ENCODE measurements at regions not wholly inside any gene's neighbourhood (a gene's known extent, or its start where the extent isn't known, plus 50 kb on each side); places are given as distances from the start of the nearest gene placed in this dataset.

DNA sequence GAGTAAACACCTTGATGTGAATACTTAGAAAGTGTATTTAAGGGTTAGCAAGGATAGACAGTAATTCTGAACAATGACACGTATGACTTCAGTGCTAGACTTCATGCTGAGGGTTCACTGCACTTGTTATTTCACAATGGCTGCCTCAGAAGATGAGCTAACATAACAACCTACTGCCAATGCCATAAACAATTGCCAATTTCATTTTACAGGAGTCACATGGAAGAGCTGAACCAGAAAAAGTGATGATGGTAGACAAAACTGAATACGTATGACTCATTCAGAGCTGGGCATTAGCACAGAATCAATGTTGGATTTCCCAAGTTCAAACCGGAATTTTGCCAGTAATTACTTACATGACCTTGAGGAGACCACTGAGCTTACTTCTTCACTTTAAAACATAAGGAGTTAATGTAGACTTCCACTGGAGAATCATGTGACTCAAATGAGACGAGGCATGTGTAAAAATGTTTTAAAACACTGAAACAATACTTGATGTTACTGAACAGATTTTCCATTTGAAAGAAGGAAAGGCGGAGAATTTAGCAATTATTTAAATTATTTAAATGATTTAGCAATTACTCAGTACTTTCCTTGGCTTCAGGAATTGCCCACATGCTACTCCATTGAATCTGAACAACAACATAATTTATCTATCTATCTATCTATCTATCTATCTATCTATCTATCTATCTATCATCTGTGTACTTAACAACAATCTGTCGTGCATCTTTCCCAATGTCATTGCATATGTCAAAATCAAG, 868.5 kb upstream of the SLIT2 start:
- no peak overlapping the region for H3K4me2 ChIP-seq (ENCODE audit: low read depth, low read length)
- no peak for FAIRE-seq
- WGBS (ENCODE audit: low lambda C conversion rate): 3% methylated on average over 6 of the region's 6 CpGs
- intact Hi-C loops (cut with micrococcal nuclease; ENCODE audit: unreplicated experiment) (no loop called here), in situ Hi-C loops (cut with HindIII; ENCODE audit: extremely low pct_ligation_motif_present, low pct_unique_long_range_greater_than_20kb) (no loop called here)
- no TSS peak for BruUV-seq (replicated peaks)
- peaks cover 90% of the 10 kb centered on the region for H3K9me3 ChIP-seq (ENCODE audit: low read length)
- H3K4me1 ChIP-seq (ENCODE audit: insufficient read depth, low read length): no peaks in the 10 kb centered on the region
- ChIA-PET POLR2A (no interaction called here), CTCF (ENCODE audit: low intra/inter-chr PET ratio, low total read pairs) (no interaction called here)
- H2AFZ ChIP-seq (ENCODE audit: low read length): no peak overlapping the region
- no peaks in the 10 kb centered on the region for H3K27me3 ChIP-seq (ENCODE audit: control insufficient read depth in 1 of 2, insufficient read depth in 2 of 2, low read length in 2 of 2)
- H3K27ac ChIP-seq (ENCODE audit: extremely low read length, insufficient read depth, low read length): no peak overlapping the region
- no peak for ATAC-seq
- TF ChIP-seq, protein P1, sequence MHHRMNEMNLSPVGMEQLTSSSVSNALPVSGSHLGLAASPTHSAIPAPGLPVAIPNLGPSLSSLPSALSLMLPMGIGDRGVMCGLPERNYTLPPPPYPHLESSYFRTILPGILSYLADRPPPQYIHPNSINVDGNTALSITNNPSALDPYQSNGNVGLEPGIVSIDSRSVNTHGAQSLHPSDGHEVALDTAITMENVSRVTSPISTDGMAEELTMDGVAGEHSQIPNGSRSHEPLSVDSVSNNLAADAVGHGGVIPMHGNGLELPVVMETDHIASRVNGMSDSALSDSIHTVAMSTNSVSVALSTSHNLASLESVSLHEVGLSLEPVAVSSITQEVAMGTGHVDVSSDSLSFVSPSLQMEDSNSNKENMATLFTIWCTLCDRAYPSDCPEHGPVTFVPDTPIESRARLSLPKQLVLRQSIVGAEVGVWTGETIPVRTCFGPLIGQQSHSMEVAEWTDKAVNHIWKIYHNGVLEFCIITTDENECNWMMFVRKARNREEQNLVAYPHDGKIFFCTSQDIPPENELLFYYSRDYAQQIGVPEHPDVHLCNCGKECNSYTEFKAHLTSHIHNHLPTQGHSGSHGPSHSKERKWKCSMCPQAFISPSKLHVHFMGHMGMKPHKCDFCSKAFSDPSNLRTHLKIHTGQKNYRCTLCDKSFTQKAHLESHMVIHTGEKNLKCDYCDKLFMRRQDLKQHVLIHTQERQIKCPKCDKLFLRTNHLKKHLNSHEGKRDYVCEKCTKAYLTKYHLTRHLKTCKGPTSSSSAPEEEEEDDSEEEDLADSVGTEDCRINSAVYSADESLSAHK (CRISPR knock-in tag; IDR thresholded peaks at IDR 0.05; ENCODE audit: borderline replicate concordance): no peak
- no peaks in the 10 kb centered on the region for H4K20me1 ChIP-seq (ENCODE audit: insufficient read depth, low read length)
- no peaks in the 10 kb centered on the region for H3K79me2 ChIP-seq (ENCODE audit: insufficient read depth, low read length)
- H3K4me3 ChIP-seq (replicated peaks in 1 of 3; ENCODE audit: insufficient read depth in 1 of 3, low read depth in 2 of 3, low read length in 3 of 3): no peak overlapping the region
- DNase-seq (ENCODE audit: low spot score): no peak
- H3K36me3 ChIP-seq (replicated peaks in 1 of 2; ENCODE audit: control insufficient read depth in 1 of 2, insufficient read depth in 2 of 2, low read length in 2 of 2): no peaks in the 10 kb centered on the region
- no peak overlapping the region for H3K9ac ChIP-seq (ENCODE audit: insufficient read depth, low read depth, low read length)

DNA sequence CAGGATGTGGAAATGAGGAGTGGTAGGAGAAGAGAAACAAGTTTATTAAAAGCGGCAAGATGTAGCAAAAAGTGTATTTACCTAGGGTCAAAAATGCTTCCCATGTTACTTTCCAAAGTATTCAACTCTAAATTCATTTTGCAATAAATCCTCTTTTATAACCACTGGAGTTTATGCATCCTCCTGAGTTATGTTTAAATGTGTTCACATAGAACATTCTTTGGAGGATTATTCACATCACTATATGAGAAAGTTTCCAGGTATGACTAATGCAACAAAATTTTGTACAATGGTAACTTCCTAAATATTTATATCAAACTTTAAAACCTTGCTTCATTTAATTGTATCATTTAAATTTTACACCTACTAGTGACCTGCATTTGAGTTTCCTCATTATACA, 870.6 kb upstream of the SLIT2 start:
- Histone ChIP-seq H3K36me3 (replicated peaks in 1 of 2; ENCODE audit: control insufficient read depth in 1 of 2, insufficient read depth in 2 of 2, low read length in 2 of 2) (no peaks in the 10 kb centered on the region), H4K20me1 (ENCODE audit: insufficient read depth, low read length) (no peaks in the 10 kb centered on the region), H3K27me3 (ENCODE audit: control insufficient read depth in 1 of 2, insufficient read depth in 2 of 2, low read length in 2 of 2) (no peaks in the 10 kb centered on the region), H3K4me1 (ENCODE audit: insufficient read depth, low read length) (no peaks in the 10 kb centered on the region), H3K79me2 (ENCODE audit: insufficient read depth, low read length) (no peaks in the 10 kb centered on the region), H3K4me3 (replicated peaks in 1 of 3; ENCODE audit: insufficient read depth in 1 of 3, low read depth in 2 of 3, low read length in 3 of 3) (no peak overlapping the region), H3K27ac (ENCODE audit: extremely low read length, insufficient read depth, low read length) (no peak overlapping the region), H3K9me3 (ENCODE audit: low read length) (peaks cover 94% of the 10 kb centered on the region), H2AFZ (ENCODE audit: low read length) (no peak overlapping the region), H3K9ac (ENCODE audit: insufficient read depth, low read depth, low read length) (no peak overlapping the region), H3K4me2 (ENCODE audit: low read depth, low read length) (no peak overlapping the region)
- FAIRE-seq: no peak
- intact Hi-C loops (cut with micrococcal nuclease; ENCODE audit: unreplicated experiment) (no loop called here), in situ Hi-C loops (cut with HindIII; ENCODE audit: extremely low pct_ligation_motif_present, low pct_unique_long_range_greater_than_20kb) (no loop called here)
- ATAC-seq: no peak
- DNase-seq (ENCODE audit: low spot score): no peak
- ChIA-PET CTCF (ENCODE audit: low intra/inter-chr PET ratio, low total read pairs) (no interaction called here), POLR2A (no interaction called here)
- BruUV-seq (replicated peaks): no TSS peak
- TF ChIP-seq, protein P2, sequence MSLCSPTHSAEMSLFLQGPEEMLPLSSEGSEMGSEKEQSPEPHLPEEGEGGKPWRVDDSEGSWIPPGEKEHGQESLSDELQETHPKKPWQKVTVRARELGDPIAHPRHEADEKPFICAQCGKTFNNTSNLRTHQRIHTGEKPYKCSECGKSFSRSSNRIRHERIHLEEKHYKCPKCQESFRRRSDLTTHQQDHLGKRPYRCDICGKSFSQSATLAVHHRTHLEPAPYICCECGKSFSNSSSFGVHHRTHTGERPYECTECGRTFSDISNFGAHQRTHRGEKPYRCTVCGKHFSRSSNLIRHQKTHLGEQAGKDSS (CRISPR knock-in tag; IDR thresholded peaks at IDR 0.05; ENCODE audit: borderline replicate concordance, low read depth): no peak
- TF ChIP-seq, protein P3, sequence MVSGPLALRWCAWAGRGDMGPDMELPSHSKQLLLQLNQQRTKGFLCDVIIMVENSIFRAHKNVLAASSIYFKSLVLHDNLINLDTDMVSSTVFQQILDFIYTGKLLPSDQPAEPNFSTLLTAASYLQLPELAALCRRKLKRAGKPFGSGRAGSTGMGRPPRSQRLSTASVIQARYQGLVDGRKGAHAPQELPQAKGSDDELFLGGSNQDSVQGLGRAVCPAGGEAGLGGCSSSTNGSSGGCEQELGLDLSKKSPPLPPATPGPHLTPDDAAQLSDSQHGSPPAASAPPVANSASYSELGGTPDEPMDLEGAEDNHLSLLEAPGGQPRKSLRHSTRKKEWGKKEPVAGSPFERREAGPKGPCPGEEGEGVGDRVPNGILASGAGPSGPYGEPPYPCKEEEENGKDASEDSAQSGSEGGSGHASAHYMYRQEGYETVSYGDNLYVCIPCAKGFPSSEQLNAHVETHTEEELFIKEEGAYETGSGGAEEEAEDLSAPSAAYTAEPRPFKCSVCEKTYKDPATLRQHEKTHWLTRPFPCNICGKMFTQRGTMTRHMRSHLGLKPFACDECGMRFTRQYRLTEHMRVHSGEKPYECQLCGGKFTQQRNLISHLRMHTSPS (CRISPR knock-in tag; IDR thresholded peaks at IDR 0.05; ENCODE audit: low read depth): no peak
- 5% methylated on average over 1 of the region's 1 CpG for WGBS (ENCODE audit: low lambda C conversion rate)

Measured in HepG2 (cell line).